Right atrium auricular region (tissue), 2 donors: ENCODE measurements at regions not wholly inside any gene's neighbourhood (a gene's known extent, or its start where the extent isn't known, plus 50 kb on each side); places are given as distances from the start of the nearest gene placed in this dataset.

ENCODE experiments used
- DNase-seq: peaks from one replicate; pipeline ENCODE4 v3.0.0-alpha.2; 2019; ENCODE audit warnings: low spot score
- H3K27ac ChIP-seq, 2 donors: fragments of 200-600 bp; sonication (generic); 1 replicate in 1 of 2; 2 replicates in 1 of 2; pipeline ENCODE4 v1.5.1; 2016 to 2019
- H3K27me3 ChIP-seq, 2 donors: fragments of 200-600 bp; sonication (generic); one replicate each; pipeline versions ENCODE4 v1.5.1 to v1.6.0; 2017 to 2019
- H3K36me3 ChIP-seq: fragments of 200-600 bp; sonication (generic); one replicate; pipeline ENCODE4 v1.5.1; 2016
- H3K4me1 ChIP-seq, 2 donors: fragments of 200-600 bp; sonication (generic); one replicate each; pipeline versions ENCODE4 v1.5.1 to v1.6.0; 2017 to 2019
- H3K4me3 ChIP-seq, 2 donors: fragments of 200-600 bp; sonication (generic); 1 replicate in 1 of 2; 2 replicates in 1 of 2; pipeline ENCODE4 v1.5.1; 2017 to 2019; ENCODE audit warnings: mild to moderate bottlenecking in 1 of 2, moderate library complexity in 1 of 2
- H3K9me3 ChIP-seq, 2 donors: fragments of 200-600 bp; sonication (generic); one replicate each; pipeline ENCODE4 v1.5.1; 2019
- CTCF ChIP-seq, 2 donors: fragments of 200-600 bp; sonication (generic); IDR thresholded peaks; one replicate each; pipeline ENCODE4 v1.5.1; 2019; ENCODE audit warnings: antibody characterized with exemption in 2 of 2

GRCh38 chr1:224506141-224506814 is 71.7 kb upstream of the WDR26 start:
- Histone ChIP-seq H3K27me3 (no peaks in the 10 kb centered on the region), H3K9me3 (no peaks in the 10 kb centered on the region), H3K4me3 (no peak overlapping the region), H3K36me3 (no peaks in the 10 kb centered on the region), H3K27ac (no peak overlapping the region), H3K4me1 (peaks cover 6 to 36% of the 10 kb centered on the region in 2 donors)
- no peak for TF ChIP-seq CTCF (IDR thresholded peaks at IDR 0.05)
- no peak for DNase-seq

- TF ChIP-seq CTCF (IDR thresholded peaks at IDR 0.05): no peak
- H3K27ac ChIP-seq: no peak overlapping the region
- H3K9me3 ChIP-seq: no peaks in the 10 kb centered on the region
- no peak overlapping the region for H3K4me3 ChIP-seq
- H3K36me3 ChIP-seq: no peaks in the 10 kb centered on the region
- peaks cover 6 to 25% of the 10 kb centered on the region in 2 donors for H3K4me1 ChIP-seq
- H3K27me3 ChIP-seq: no peaks in the 10 kb centered on the region
- no peak for DNase-seq
These were observed 73.3 kb upstream of the WDR26 start for GRCh38 chr1:224507771-224508523.

GRCh38 chr1:224509907-224510306 is 75.3 kb upstream of the WDR26 start:
- no peak for DNase-seq

GRCh38 chr1:224510880-224511645 is 76.5 kb upstream of the WDR26 start:
- no peak for TF ChIP-seq CTCF (IDR thresholded peaks at IDR 0.05)
- H3K9me3 ChIP-seq: no peaks in the 10 kb centered on the region
- H3K4me1 ChIP-seq: peaks cover 0 to 5% of the 10 kb centered on the region in 2 donors
- no peak for DNase-seq
- no peaks in the 10 kb centered on the region for H3K27me3 ChIP-seq
- no peak overlapping the region for H3K27ac ChIP-seq
- no peak overlapping the region for H3K4me3 ChIP-seq
- H3K36me3 ChIP-seq: no peaks in the 10 kb centered on the region

More at GRCh38 chr1:224509907-224510306, 75.3 kb upstream of the WDR26 start:
- H3K36me3 ChIP-seq: no peaks in the 10 kb centered on the region
- no peak for TF ChIP-seq CTCF (IDR thresholded peaks at IDR 0.05)
- no peaks in the 10 kb centered on the region for H3K27me3 ChIP-seq
- peaks cover 0 to 7% of the 10 kb centered on the region in 2 donors for H3K4me1 ChIP-seq
- H3K4me3 ChIP-seq: no peak overlapping the region
- no peaks in the 10 kb centered on the region for H3K9me3 ChIP-seq
- no peak overlapping the region for H3K27ac ChIP-seq

DNA sequence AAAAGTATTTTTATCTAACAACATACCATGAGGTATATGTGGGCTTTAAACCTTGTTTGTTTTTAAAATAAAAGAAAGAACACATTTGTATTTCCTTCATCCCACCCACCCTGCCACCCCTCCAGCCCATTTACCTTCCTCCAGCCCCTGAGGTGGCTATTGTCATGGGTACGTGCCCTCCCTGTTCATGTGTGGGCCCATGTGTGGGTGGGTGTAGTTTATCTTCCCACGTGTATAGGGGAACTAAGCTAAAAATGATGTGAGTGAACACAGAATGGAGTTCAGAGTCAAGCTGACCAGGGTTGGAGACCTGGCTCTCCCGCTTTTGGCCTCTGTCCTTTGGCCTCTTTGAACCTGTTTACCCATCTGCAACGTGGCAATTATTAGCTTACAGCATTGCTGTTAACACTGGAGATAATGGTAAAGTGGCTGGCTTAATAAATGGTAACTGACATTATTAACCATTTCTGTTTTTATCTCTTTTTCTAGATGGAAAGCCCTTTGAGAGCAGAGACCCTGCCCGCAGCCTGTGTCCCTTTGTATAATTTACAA is 78.1 kb upstream of the WDR26 start:
- Histone ChIP-seq H3K4me3 (no peak overlapping the region), H3K27ac (no peak overlapping the region), H3K9me3 (no peaks in the 10 kb centered on the region), H3K36me3 (no peaks in the 10 kb centered on the region), H3K4me1 (no peaks in the 10 kb centered on the region), H3K27me3 (no peaks in the 10 kb centered on the region)
- TF ChIP-seq CTCF (IDR thresholded peaks at IDR 0.05): no peak
- DNase-seq: no peak
